Left ventricle myocardium inferior (tissue), 1 donor: ENCODE measurements at regions not wholly inside any gene's neighbourhood (a gene's known extent, or its start where the extent isn't known, plus 50 kb on each side); places are given as distances from the start of the nearest gene placed in this dataset.

ENCODE experiments used
- DNase-seq: peaks from one replicate; pipeline ENCODE4 v3.0.0-alpha.2; 2020
- H3K27ac ChIP-seq: fragments of 200-600 bp; replicated peaks from 2 replicates; pipeline ENCODE4 v1.8.0; 2021
- H3K27me3 ChIP-seq: fragments of 200-600 bp; 2 replicates; pipeline ENCODE4 v1.8.0; 2021; ENCODE audit warnings: low read depth
- H3K36me3 ChIP-seq: fragments of 200-600 bp; 2 replicates; pipeline ENCODE4 v1.8.0; 2021
- H3K4me1 ChIP-seq: fragments of 200-600 bp; 2 replicates; pipeline ENCODE4 v1.8.0; 2021
- H3K4me3 ChIP-seq: fragments of 200-600 bp; 2 replicates; pipeline ENCODE4 v1.8.0; 2021; ENCODE audit warnings: mild to moderate bottlenecking, moderate library complexity
- H3K9me3 ChIP-seq: fragments of 200-600 bp; replicated peaks from 2 replicates; pipeline ENCODE4 v1.8.0; 2021
- intact Hi-C: fragments of 100-400 bp; cut with micrococcal nuclease; formaldehyde crosslinking; loops from one replicate; pipeline ENCODE4 v1.11.0; 2022
- TF ChIP-seq, protein P1 (sequence below): fragments of 200-600 bp; IDR thresholded peaks from 2 replicates; pipeline ENCODE4 v1.8.0; 2021; ENCODE audit warnings: antibody characterized with exemption, mild to moderate bottlenecking, borderline replicate concordance
- donor health status: DM: no; HTN: yes; CAD: no; lungs with severe emphysema.

GRCh38 chr12:127070515-127071157, 1196.3 kb upstream of the TMEM132C start:
- H3K4me3 ChIP-seq, result no peak overlapping the region
- no peaks in the 10 kb centered on the region for H3K36me3 ChIP-seq
- H3K27ac ChIP-seq, result no peak overlapping the region
- H3K27me3 ChIP-seq, result peaks cover 3% of the 10 kb centered on the region
- DNase-seq, result no peak
- H3K9me3 ChIP-seq, result no peaks in the 10 kb centered on the region
- no peaks in the 10 kb centered on the region for H3K4me1 ChIP-seq
- TF ChIP-seq, protein P1, sequence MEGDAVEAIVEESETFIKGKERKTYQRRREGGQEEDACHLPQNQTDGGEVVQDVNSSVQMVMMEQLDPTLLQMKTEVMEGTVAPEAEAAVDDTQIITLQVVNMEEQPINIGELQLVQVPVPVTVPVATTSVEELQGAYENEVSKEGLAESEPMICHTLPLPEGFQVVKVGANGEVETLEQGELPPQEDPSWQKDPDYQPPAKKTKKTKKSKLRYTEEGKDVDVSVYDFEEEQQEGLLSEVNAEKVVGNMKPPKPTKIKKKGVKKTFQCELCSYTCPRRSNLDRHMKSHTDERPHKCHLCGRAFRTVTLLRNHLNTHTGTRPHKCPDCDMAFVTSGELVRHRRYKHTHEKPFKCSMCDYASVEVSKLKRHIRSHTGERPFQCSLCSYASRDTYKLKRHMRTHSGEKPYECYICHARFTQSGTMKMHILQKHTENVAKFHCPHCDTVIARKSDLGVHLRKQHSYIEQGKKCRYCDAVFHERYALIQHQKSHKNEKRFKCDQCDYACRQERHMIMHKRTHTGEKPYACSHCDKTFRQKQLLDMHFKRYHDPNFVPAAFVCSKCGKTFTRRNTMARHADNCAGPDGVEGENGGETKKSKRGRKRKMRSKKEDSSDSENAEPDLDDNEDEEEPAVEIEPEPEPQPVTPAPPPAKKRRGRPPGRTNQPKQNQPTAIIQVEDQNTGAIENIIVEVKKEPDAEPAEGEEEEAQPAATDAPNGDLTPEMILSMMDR, result no peak
- intact Hi-C loops, result no loop called here

- no peaks in the 10 kb centered on the region for H3K9me3 ChIP-seq
- no peaks in the 10 kb centered on the region for H3K36me3 ChIP-seq
- H3K27me3 ChIP-seq, result peaks cover 11% of the 10 kb centered on the region
- DNase-seq, result no peak
- intact Hi-C loops, result no loop called here
- H3K4me1 ChIP-seq, result peaks cover under 1% of the 10 kb centered on the region
- H3K4me3 ChIP-seq, result no peak overlapping the region
- H3K27ac ChIP-seq, result no peak overlapping the region
- TF ChIP-seq, protein P1, result no peak
Measured at GRCh38 chr12:127074161-127074560, 1192.8 kb upstream of the TMEM132C start.

DNA sequence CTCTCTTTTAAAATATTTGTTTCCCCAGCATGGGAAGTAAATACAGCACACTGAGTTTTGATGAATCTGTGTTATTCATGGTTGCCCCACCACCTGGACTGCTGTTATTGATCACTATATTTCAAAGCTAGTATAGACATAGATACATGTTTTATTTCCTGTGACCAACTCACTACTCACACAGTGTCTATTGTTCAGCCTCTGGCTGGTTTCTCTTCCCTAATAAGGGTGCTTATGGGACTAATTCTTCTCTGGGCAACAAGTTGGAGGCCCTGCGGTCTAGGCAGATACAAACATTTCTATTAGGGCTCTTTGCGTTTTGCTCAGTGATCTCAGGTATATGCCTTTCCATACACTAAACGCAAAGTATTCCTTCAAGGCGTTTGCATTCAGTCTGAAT, 1191.0 kb upstream of the TMEM132C start:
- Histone ChIP-seq H3K9me3 (no peaks in the 10 kb centered on the region), H3K27me3 (peaks cover 14% of the 10 kb centered on the region), H3K36me3 (no peaks in the 10 kb centered on the region), H3K27ac (no peak overlapping the region), H3K4me3 (no peak overlapping the region), H3K4me1 (peaks cover 5% of the 10 kb centered on the region)
- DNase-seq, result no peak
- TF ChIP-seq, protein P1, result no peak
- intact Hi-C loops, result no loop called here

GRCh38 chr12:127077262-127078045, 1189.5 kb upstream of the TMEM132C start:
- Histone ChIP-seq H3K27me3 (peaks cover 14% of the 10 kb centered on the region), H3K4me1 (peaks cover 5% of the 10 kb centered on the region), H3K9me3 (no peaks in the 10 kb centered on the region), H3K4me3 (no peak overlapping the region), H3K36me3 (no peaks in the 10 kb centered on the region), H3K27ac (no peak overlapping the region)
- TF ChIP-seq, protein P1, result no peak
- no peak for DNase-seq
- intact Hi-C loops, result no loop called here

GRCh38 chr12:127078577-127079350, 1188.2 kb upstream of the TMEM132C start:
- H3K36me3 ChIP-seq, result no peaks in the 10 kb centered on the region
- intact Hi-C loops, result no loop called here
- peaks cover 11% of the 10 kb centered on the region for H3K27me3 ChIP-seq
- H3K4me1 ChIP-seq, result peaks cover 5% of the 10 kb centered on the region
- H3K4me3 ChIP-seq, result no peak overlapping the region
- H3K27ac ChIP-seq, result no peak overlapping the region
- TF ChIP-seq, protein P1, result no peak
- H3K9me3 ChIP-seq, result no peaks in the 10 kb centered on the region
- no peak for DNase-seq
